IMR-90 (cell line): ENCODE measurements at regions not wholly inside any gene's neighbourhood (a gene's known extent, or its start where the extent isn't known, plus 50 kb on each side); places are given as distances from the start of the nearest gene placed in this dataset.

Source experiments
- CEBPB ChIP-seq: IDR thresholded peaks from 2 replicates; pipeline ENCODE4 v1.6.1; 2012; ENCODE audit warnings: low read depth, low read length, improper control_type of control experiment
- SMC3 ChIP-seq: fragments of 150-350 bp; IDR thresholded peaks from 2 replicates; pipeline ENCODE4 v1.6.1; 2016; ENCODE audit warnings: low read depth, mild to moderate bottlenecking, antibody characterized with exemption, low read length, moderate library complexity
- TF ChIP-seq, protein P1 (sequence below): conservative IDR thresholded peaks from 2 replicates; pipeline ENCODE4 v1.5.1; 2012; ENCODE audit warnings: mild to moderate bottlenecking, low read depth, low read length, improper control_type of control experiment
- TF ChIP-seq, protein P2 (sequence below): fragments of 150-350 bp; IDR thresholded peaks from 2 replicates; pipeline ENCODE4 v1.6.1; 2017; ENCODE audit warnings: mild to moderate bottlenecking, antibody characterized with exemption, low read length, low read depth

DNA sequence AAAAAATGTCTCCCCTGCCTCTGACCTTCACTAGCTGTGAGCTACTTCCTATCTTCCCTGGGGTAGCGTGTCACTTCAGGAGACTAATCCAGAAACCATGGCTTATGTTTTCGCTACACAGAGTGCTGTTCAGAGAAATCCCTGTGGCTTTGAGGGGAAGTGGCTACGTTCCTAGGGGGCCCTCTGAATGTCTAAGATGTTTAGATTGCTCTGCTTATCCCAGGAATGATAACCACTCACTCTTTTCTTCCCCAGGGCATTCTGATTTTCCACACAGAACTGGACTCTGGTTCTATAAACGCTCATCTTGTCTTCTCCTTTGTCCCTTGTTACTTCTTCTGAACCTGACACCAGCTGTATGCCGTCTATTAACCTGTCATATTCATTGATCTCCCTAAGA lies 572.5 kb downstream of the OLFM4 start:
- TF ChIP-seq, protein P1, sequence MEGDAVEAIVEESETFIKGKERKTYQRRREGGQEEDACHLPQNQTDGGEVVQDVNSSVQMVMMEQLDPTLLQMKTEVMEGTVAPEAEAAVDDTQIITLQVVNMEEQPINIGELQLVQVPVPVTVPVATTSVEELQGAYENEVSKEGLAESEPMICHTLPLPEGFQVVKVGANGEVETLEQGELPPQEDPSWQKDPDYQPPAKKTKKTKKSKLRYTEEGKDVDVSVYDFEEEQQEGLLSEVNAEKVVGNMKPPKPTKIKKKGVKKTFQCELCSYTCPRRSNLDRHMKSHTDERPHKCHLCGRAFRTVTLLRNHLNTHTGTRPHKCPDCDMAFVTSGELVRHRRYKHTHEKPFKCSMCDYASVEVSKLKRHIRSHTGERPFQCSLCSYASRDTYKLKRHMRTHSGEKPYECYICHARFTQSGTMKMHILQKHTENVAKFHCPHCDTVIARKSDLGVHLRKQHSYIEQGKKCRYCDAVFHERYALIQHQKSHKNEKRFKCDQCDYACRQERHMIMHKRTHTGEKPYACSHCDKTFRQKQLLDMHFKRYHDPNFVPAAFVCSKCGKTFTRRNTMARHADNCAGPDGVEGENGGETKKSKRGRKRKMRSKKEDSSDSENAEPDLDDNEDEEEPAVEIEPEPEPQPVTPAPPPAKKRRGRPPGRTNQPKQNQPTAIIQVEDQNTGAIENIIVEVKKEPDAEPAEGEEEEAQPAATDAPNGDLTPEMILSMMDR = no peak
- TF ChIP-seq CEBPB (no peak), SMC3 (no peak)
- TF ChIP-seq, protein P2, sequence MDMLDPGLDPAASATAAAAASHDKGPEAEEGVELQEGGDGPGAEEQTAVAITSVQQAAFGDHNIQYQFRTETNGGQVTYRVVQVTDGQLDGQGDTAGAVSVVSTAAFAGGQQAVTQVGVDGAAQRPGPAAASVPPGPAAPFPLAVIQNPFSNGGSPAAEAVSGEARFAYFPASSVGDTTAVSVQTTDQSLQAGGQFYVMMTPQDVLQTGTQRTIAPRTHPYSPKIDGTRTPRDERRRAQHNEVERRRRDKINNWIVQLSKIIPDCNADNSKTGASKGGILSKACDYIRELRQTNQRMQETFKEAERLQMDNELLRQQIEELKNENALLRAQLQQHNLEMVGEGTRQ = no peak
